ENCODE measurements at regions not wholly inside any gene's neighbourhood (a gene's known extent, or its start where the extent isn't known, plus 50 kb on each side); places are given as distances from the start of the nearest gene placed in this dataset.
A peak's percentile ranks its signal among the peaks of the same experiment; 100 is the strongest.

GRCh38 chr16:85330006-85330693 lies 217.9 kb upstream of the CIBAR2 start:
- Histone ChIP-seq H3K4me3 (ENCODE audit: low read length) (no peak overlapping the region), H3K27ac (ENCODE audit: low read length) (no peak overlapping the region), H3K9me3 (ENCODE audit: control insufficient read depth, low read length) (no peaks in the 10 kb centered on the region), H3K4me1 (ENCODE audit: control insufficient read depth, insufficient read depth, low read length) (peaks cover 13% of the 10 kb centered on the region), H3K27me3 (ENCODE audit: control insufficient read depth, insufficient read depth) (no peaks in the 10 kb centered on the region)
- 54% methylated on average over 21 of the region's 21 CpGs for WGBS
- ATAC-seq (no peak), DNase-seq (peak in 1 of 3 donors; percentile 43)
- intact Hi-C loops (cut with DNase I) = no loop called here

- no peak overlapping the region for H3K4me3 ChIP-seq (ENCODE audit: low read length)
- H3K9me3 ChIP-seq (ENCODE audit: control insufficient read depth, low read length) = no peaks in the 10 kb centered on the region
- ATAC-seq (peak; percentile 23), DNase-seq (peak in 1 of 3 donors; percentile 45)
- H3K27ac ChIP-seq (ENCODE audit: low read length) = no peak overlapping the region
- intact Hi-C loops (cut with DNase I) = no loop called here
- WGBS = 43% methylated on average over 6 of the region's 6 CpGs
- no peaks in the 10 kb centered on the region for H3K27me3 ChIP-seq (ENCODE audit: control insufficient read depth, insufficient read depth)
- peaks cover 13% of the 10 kb centered on the region for H3K4me1 ChIP-seq (ENCODE audit: control insufficient read depth, insufficient read depth, low read length)
These were observed 218.5 kb upstream of the CIBAR2 start for GRCh38 chr16:85330694-85331188.

- Histone ChIP-seq H3K27ac (ENCODE audit: low read length) (no peak overlapping the region), H3K27me3 (ENCODE audit: control insufficient read depth, insufficient read depth) (no peaks in the 10 kb centered on the region), H3K4me3 (ENCODE audit: low read length) (no peak overlapping the region), H3K4me1 (ENCODE audit: control insufficient read depth, insufficient read depth, low read length) (peaks cover 13% of the 10 kb centered on the region), H3K9me3 (ENCODE audit: control insufficient read depth, low read length) (no peaks in the 10 kb centered on the region)
- 68% methylated on average over 7 of the region's 7 CpGs for WGBS
- ATAC-seq (no peak), DNase-seq (peak in 1 of 3 donors; percentile 29)
- intact Hi-C loops (cut with DNase I) = no loop called here
These were observed 219.4 kb upstream of the CIBAR2 start for GRCh38 chr16:85331688-85332087.

GRCh38 chr16:85332175-85332574 lies 219.9 kb upstream of the CIBAR2 start:
- Histone ChIP-seq H3K9me3 (ENCODE audit: control insufficient read depth, low read length) (no peaks in the 10 kb centered on the region), H3K4me3 (ENCODE audit: low read length) (no peak overlapping the region), H3K4me1 (ENCODE audit: control insufficient read depth, insufficient read depth, low read length) (peaks cover 13% of the 10 kb centered on the region), H3K27me3 (ENCODE audit: control insufficient read depth, insufficient read depth) (no peaks in the 10 kb centered on the region), H3K27ac (ENCODE audit: low read length) (no peak overlapping the region)
- no peak for ATAC-seq
- DNase-seq = peak in 1 of 3 donors; percentile 20
- WGBS = 97% methylated on average over 12 of the region's 12 CpGs
- intact Hi-C loops (cut with DNase I) = no loop called here

- intact Hi-C loops (cut with DNase I) = no loop called here
- no peak overlapping the region for H3K27ac ChIP-seq (ENCODE audit: low read length)
- no peak for ATAC-seq
- DNase-seq = peak in 1 of 3 donors; percentile 34
- peaks cover 12% of the 10 kb centered on the region for H3K4me1 ChIP-seq (ENCODE audit: control insufficient read depth, insufficient read depth, low read length)
- WGBS = 89% methylated on average over 9 of the region's 9 CpGs
- no peaks in the 10 kb centered on the region for H3K9me3 ChIP-seq (ENCODE audit: control insufficient read depth, low read length)
- H3K27me3 ChIP-seq (ENCODE audit: control insufficient read depth, insufficient read depth) = no peaks in the 10 kb centered on the region
- no peak overlapping the region for H3K4me3 ChIP-seq (ENCODE audit: low read length)
These were observed 221.1 kb upstream of the CIBAR2 start for GRCh38 chr16:85333337-85333736.

GRCh38 chr16:85333744-85334640 lies 221.7 kb upstream of the CIBAR2 start:
- Histone ChIP-seq H3K27me3 (ENCODE audit: control insufficient read depth, insufficient read depth) (no peaks in the 10 kb centered on the region), H3K9me3 (ENCODE audit: control insufficient read depth, low read length) (no peaks in the 10 kb centered on the region), H3K4me3 (ENCODE audit: low read length) (no peak overlapping the region), H3K4me1 (ENCODE audit: control insufficient read depth, insufficient read depth, low read length) (peaks cover 6% of the 10 kb centered on the region), H3K27ac (ENCODE audit: low read length) (peak overlapping the region; percentile 3)
- DNase-seq (peak in 1 of 3 donors; percentile 77), ATAC-seq (peak; percentile 42 to 60)
- intact Hi-C loops (cut with DNase I) = no loop called here
- WGBS = 73% methylated on average over 29 of the region's 29 CpGs

- peak; percentile 46 to 59 for ATAC-seq
- 52% methylated on average over 35 of the region's 35 CpGs for WGBS
- H3K4me3 ChIP-seq (ENCODE audit: low read length) = no peak overlapping the region
These were observed 222.7 kb upstream of the CIBAR2 start for GRCh38 chr16:85334718-85335583.

GRCh38 chr16:85335584-85336491 lies 223.6 kb upstream of the CIBAR2 start:
- WGBS = 82% methylated on average over 24 of the region's 24 CpGs
- DNase-seq (peak in 1 of 3 donors; percentile 51), ATAC-seq (no peak)
- no peaks in the 10 kb centered on the region for H3K27me3 ChIP-seq (ENCODE audit: control insufficient read depth, insufficient read depth)
- no peaks in the 10 kb centered on the region for H3K9me3 ChIP-seq (ENCODE audit: control insufficient read depth, low read length)
- intact Hi-C loops (cut with DNase I) = no loop called here
- H3K27ac ChIP-seq (ENCODE audit: low read length) = no peak overlapping the region
- no peak overlapping the region for H3K4me3 ChIP-seq (ENCODE audit: low read length)
- H3K4me1 ChIP-seq (ENCODE audit: control insufficient read depth, insufficient read depth, low read length) = peaks cover under 1% of the 10 kb centered on the region

More at GRCh38 chr16:85334718-85335583, 222.7 kb upstream of the CIBAR2 start:
- intact Hi-C loops (cut with DNase I) = no loop called here
- Histone ChIP-seq H3K27me3 (ENCODE audit: control insufficient read depth, insufficient read depth) (no peaks in the 10 kb centered on the region), H3K9me3 (ENCODE audit: control insufficient read depth, low read length) (no peaks in the 10 kb centered on the region), H3K27ac (ENCODE audit: low read length) (no peak overlapping the region), H3K4me1 (ENCODE audit: control insufficient read depth, insufficient read depth, low read length) (peaks cover 6% of the 10 kb centered on the region)
- peak in 1 of 3 donors; percentile 56 for DNase-seq

GRCh38 chr16:85337910-85338637 lies 225.8 kb upstream of the CIBAR2 start:
- no peak for ATAC-seq
- intact Hi-C loops (cut with DNase I) = no loop called here
- H3K4me3 ChIP-seq (ENCODE audit: low read length) = no peak overlapping the region
- WGBS = 94% methylated on average over 11 of the region's 11 CpGs
- H3K9me3 ChIP-seq (ENCODE audit: control insufficient read depth, low read length) = no peaks in the 10 kb centered on the region
- no peaks in the 10 kb centered on the region for H3K4me1 ChIP-seq (ENCODE audit: control insufficient read depth, insufficient read depth, low read length)
- DNase-seq = peak in 1 of 3 donors; percentile 7
- H3K27ac ChIP-seq (ENCODE audit: low read length) = no peak overlapping the region
- no peaks in the 10 kb centered on the region for H3K27me3 ChIP-seq (ENCODE audit: control insufficient read depth, insufficient read depth)
